ENCODE measurements at regions not wholly inside any gene's neighbourhood (a gene's known extent, or its start where the extent isn't known, plus 50 kb on each side); places are given as distances from the start of the nearest gene placed in this dataset.

GRCh38 chr13:77397636-77398035 lies 70.7 kb upstream of the MYCBP2 start:
- TF ChIP-seq EZH2phosphoT487 (IDR thresholded peaks at IDR 0.05; ENCODE audit: low read depth) (no peak), CTCF (IDR thresholded peaks at IDR 0.05; ENCODE audit: low read depth, low read length) (no peak)
- Histone ChIP-seq H3K4me1 (ENCODE audit: low read length) (peaks cover under 1% of the 10 kb centered on the region; the same call in 1 of the 2 replicates), H3K9me3 (ENCODE audit: insufficient read depth, low read length) (0 out of 2 replicates have a peak, but pooled peaks cover 5% of the 10 kb centered on the region), H3K27me3 (ENCODE audit: low read depth, low read length) (peaks cover 8% of the 10 kb centered on the region; the same call in 1 of the 2 replicates), H4K20me1 (ENCODE audit: insufficient read depth, low read length) (no peaks in the 10 kb centered on the region), H3K79me2 (ENCODE audit: low read length) (no peaks in the 10 kb centered on the region), H3K9ac (ENCODE audit: low read length) (no peak overlapping the region), H3K27ac (ENCODE audit: low read length) (no peak overlapping the region), H2AFZ (ENCODE audit: low read depth, low read length) (no peak overlapping the region), H3K36me3 (replicated peaks; ENCODE audit: low read depth, low read length) (no peaks in the 10 kb centered on the region), H3K4me2 (ENCODE audit: low read length) (no peak overlapping the region), H3K4me3 (ENCODE audit: low read length) (no peak overlapping the region)

- no peak for TF ChIP-seq CTCF (IDR thresholded peaks at IDR 0.05; ENCODE audit: low read depth, low read length)
- no peak for TF ChIP-seq EZH2phosphoT487 (IDR thresholded peaks at IDR 0.05; ENCODE audit: low read depth)
- H3K4me2 ChIP-seq (ENCODE audit: low read length): peak overlapping the region; percentile 59
- peak overlapping the region; percentile 35 for H3K4me3 ChIP-seq (ENCODE audit: low read length)
- H3K4me1 ChIP-seq (ENCODE audit: low read length): peaks cover 45% of the 10 kb centered on the region
- no peaks in the 10 kb centered on the region for H3K36me3 ChIP-seq (replicated peaks; ENCODE audit: low read depth, low read length)
- H2AFZ ChIP-seq (ENCODE audit: low read depth, low read length): peak overlapping the region; percentile 23; the same call in 1 of the 2 replicates
- no peaks in the 10 kb centered on the region for H4K20me1 ChIP-seq (ENCODE audit: insufficient read depth, low read length)
- no peaks in the 10 kb centered on the region for H3K9me3 ChIP-seq (ENCODE audit: insufficient read depth, low read length)
- H3K27me3 ChIP-seq (ENCODE audit: low read depth, low read length): peaks cover 15% of the 10 kb centered on the region; the same call in 1 of the 2 replicates
- H3K79me2 ChIP-seq (ENCODE audit: low read length): no peaks in the 10 kb centered on the region
- H3K27ac ChIP-seq (ENCODE audit: low read length): peak overlapping the region; percentile 26
- peak overlapping the region; percentile 20 for H3K9ac ChIP-seq (ENCODE audit: low read length)
Measured at GRCh38 chr13:77391475-77391874, 64.6 kb upstream of the MYCBP2 start.

- Histone ChIP-seq H3K27ac (ENCODE audit: low read length) (no peak overlapping the region), H3K79me2 (ENCODE audit: low read length) (no peaks in the 10 kb centered on the region), H3K4me1 (ENCODE audit: low read length) (peaks cover 45% of the 10 kb centered on the region), H3K9me3 (ENCODE audit: insufficient read depth, low read length) (no peaks in the 10 kb centered on the region), H2AFZ (ENCODE audit: low read depth, low read length) (no peak overlapping the region), H4K20me1 (ENCODE audit: insufficient read depth, low read length) (no peaks in the 10 kb centered on the region), H3K4me3 (ENCODE audit: low read length) (no peak overlapping the region), H3K9ac (ENCODE audit: low read length) (no peak overlapping the region), H3K4me2 (ENCODE audit: low read length) (no peak overlapping the region), H3K27me3 (ENCODE audit: low read depth, low read length) (peaks cover 15% of the 10 kb centered on the region; the same call in 1 of the 2 replicates), H3K36me3 (replicated peaks; ENCODE audit: low read depth, low read length) (no peaks in the 10 kb centered on the region)
- TF ChIP-seq CTCF (IDR thresholded peaks at IDR 0.05; ENCODE audit: low read depth, low read length) (no peak), EZH2phosphoT487 (IDR thresholded peaks at IDR 0.05; ENCODE audit: low read depth) (no peak)
Measured at GRCh38 chr13:77390391-77390790, 63.5 kb upstream of the MYCBP2 start.

GRCh38 chr13:77389625-77390000 lies 62.7 kb upstream of the MYCBP2 start:
- Histone ChIP-seq H4K20me1 (ENCODE audit: insufficient read depth, low read length) (no peaks in the 10 kb centered on the region), H3K27me3 (ENCODE audit: low read depth, low read length) (peaks cover 15% of the 10 kb centered on the region; the same call in 1 of the 2 replicates), H3K9me3 (ENCODE audit: insufficient read depth, low read length) (no peaks in the 10 kb centered on the region), H3K79me2 (ENCODE audit: low read length) (no peaks in the 10 kb centered on the region), H3K4me3 (ENCODE audit: low read length) (no peak overlapping the region), H3K4me1 (ENCODE audit: low read length) (peaks cover 45% of the 10 kb centered on the region), H2AFZ (ENCODE audit: low read depth, low read length) (no peak overlapping the region), H3K36me3 (replicated peaks; ENCODE audit: low read depth, low read length) (no peaks in the 10 kb centered on the region), H3K4me2 (ENCODE audit: low read length) (peak overlapping the region; percentile 3; the same call in 1 of the 2 replicates), H3K27ac (ENCODE audit: low read length) (no peak overlapping the region), H3K9ac (ENCODE audit: low read length) (no peak overlapping the region)
- TF ChIP-seq EZH2phosphoT487 (IDR thresholded peaks at IDR 0.05; ENCODE audit: low read depth): no peak
- no peak for TF ChIP-seq CTCF (IDR thresholded peaks at IDR 0.05; ENCODE audit: low read depth, low read length)
